ELF-1 (cell line): ENCODE measurements at regions not wholly inside any gene's neighbourhood (a gene's known extent, or its start where the extent isn't known, plus 50 kb on each side); places are given as distances from the start of the nearest gene placed in this dataset.

Experiments used
- DNase-seq: peaks from one replicate; pipeline ENCODE4 v3.0.0-alpha.2; 2016; ENCODE audit warnings: low read depth, low spot score

DNA sequence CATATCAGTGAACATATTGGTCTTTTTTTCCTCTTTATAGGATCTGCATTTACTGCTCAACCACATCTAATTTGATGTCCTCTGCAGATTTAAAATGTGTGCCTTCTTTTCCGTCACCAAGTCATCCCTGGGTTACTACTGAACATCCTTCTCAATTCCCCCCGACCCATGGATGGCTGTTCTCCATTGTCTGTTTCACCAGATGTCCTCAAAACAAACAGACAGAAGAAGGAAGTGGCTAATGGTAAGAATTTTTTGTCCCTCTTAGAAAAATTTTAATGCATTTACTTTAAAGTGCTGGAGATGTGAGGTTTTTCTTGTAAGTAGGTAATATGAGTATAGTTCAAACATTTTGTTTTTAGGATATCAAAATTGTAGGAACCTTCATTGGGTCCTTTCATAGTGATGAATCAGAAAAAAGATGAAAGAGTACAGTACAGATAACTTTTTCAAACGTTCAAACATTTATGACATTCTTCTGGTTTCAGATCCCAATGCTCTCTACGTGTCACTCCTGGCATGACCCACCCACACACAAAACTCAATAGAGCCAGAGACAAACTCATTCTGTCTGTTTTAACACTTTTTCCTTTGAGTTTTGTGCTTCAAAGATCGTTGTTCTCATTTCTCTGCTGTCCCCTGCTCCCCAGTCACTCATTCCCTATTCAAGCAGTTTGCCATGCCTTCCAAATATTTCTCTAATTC lies 276.4 kb downstream of the PRL start:
- DNase-seq = no peak

DNA sequence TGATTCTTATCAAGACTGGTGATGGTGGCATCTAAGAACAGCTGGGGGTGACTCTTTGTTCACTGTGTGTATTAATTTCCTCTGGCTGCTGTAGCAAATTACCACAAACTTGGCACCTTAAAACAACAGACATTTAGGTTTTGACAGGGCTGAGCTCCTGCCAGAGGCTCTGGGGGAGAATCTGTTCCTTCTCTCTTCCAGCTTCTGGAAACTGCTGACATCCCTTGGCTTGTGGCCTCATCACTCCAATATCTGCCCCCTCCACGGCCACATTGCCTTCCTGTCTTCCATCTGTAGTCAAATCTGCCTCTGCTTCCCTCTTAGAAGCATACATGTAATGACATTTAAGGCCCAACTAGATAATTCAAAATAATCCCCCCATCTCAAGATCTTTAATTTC lies 274.9 kb downstream of the PRL start:
- no peak for DNase-seq

DNA sequence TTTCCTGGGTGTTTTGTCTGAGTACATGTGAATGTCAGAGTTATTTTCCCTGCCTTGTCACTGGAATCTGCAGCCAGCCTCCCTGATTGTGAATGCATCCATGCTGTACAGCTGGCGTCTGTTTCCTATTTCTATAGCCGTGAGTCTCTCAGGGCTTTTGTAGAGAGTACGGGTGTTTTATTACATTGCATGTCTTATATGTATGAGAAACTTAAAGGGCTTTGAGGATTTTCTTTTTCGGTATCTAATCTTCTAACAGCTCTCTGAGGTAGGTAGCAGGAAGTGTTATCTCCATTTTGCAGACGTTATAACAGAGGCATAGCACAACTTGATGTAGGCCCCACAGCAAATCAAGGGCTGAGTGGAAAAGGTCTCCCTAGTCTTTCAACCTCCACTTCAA lies 272.9 kb downstream of the PRL start:
- no peak for DNase-seq

DNA sequence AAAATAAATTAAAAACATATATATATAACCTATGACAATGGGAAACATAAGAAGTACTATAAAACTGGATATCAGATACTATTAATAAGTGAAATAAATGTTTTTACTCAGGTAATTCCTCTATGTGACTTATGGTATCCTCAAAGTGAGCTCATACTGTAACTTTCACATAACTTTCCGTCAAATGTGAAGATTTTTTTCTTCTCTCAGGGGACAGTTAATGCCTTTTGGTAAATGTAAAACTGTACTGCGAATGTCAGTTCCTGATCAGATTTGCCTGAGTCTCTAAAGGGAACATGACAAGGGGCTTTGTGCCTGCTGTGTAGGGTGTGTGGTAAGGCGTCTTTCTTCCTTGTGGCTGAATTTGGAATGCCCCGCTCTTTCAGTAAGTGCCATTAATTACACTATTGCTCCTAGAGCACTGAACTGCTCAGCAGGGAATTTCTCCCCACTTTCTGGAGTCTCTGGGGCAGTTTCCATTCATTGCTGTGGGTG lies 271.8 kb downstream of the PRL start:
- no peak for DNase-seq

DNA sequence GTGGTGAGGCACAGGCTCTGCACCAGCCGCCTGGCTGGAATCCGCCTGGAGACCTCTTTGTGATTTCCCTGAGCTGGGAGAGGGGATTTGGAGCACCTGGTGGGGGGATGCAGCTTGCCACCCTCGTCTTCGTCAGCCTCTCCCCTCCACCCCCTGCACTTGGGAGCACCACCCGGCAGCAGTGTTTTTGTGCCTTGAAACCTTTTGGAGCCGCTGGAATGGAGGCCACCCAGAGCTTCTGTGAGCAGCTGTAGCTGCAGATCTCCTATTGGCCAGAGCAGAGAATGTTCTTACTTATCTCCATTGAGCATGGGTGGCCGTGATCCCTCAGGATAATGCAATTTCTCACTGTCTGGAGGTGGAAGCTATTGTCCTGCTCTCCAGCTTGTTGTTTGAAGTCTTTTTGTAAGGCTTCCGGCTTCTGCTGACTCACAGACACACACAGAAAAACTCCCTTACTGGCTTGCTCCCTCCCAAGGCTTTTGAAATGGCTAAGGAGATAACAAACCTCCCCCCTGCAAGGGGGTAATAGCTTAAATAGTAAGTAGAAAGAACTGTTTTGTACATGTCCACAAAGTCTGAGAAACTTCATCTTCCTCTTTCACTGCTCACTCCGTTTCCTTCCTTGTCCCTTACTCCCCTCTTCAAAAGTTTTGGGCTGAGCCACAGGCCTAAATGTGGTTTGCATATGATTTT lies 271.2 kb downstream of the PRL start:
- DNase-seq = peak; percentile 91

DNA sequence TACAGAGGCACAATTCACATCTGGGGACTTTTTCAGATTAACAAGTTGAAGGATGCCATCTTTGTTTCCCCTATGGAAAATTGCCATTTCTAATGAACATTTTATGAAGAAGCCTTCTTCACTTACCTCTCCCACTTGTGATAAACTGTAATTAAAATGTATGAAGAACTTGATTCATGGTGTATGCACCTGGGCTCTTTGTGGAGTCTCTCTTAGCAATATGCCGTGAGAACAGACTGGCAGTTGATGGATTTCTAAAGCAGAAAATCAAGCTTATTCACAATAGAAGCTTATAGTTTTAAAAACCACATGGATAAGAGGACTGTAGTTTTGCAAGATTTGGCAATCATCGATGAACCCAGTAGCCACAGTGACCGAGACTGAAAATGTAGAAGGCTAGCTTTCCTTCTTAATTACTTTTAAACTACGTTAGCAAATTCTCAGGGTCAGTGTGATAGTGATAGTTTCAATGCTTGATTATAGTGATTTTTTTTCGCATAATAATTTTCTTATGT lies 270.6 kb downstream of the PRL start:
- no peak for DNase-seq

DNA sequence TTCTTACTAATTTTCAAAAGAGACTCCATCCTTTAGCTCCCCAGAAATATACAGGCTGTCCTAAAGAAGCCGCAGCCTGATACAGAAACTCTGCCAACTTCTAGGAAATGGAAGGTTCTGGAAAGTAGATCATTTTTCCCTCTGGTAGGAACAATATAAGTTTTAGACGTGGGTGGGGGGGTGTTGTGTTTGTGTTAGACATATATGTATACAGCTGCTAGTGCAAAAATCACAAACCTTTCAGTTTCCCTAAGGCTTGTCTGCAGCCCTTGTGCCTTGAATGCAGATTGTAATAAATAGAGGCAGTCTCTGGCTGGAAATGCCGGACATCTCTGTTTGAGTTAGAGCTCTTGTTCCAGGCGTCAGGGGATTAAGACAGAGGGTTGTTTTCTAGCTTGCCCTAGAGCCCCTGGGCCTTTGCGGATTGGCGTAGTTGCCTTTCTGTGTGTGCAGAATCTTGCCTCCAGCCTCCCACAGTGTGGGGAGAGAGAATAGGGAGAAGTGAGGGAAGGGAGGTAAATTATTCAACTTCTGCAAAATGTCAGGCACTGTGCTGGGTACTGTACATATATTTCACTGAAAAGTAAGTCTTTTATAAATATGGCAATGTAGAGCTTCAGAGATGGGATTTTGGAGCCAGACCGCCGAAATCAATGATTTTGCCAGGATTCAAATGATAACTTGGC lies 269.7 kb downstream of the PRL start:
- peak; percentile 56 for DNase-seq

DNA sequence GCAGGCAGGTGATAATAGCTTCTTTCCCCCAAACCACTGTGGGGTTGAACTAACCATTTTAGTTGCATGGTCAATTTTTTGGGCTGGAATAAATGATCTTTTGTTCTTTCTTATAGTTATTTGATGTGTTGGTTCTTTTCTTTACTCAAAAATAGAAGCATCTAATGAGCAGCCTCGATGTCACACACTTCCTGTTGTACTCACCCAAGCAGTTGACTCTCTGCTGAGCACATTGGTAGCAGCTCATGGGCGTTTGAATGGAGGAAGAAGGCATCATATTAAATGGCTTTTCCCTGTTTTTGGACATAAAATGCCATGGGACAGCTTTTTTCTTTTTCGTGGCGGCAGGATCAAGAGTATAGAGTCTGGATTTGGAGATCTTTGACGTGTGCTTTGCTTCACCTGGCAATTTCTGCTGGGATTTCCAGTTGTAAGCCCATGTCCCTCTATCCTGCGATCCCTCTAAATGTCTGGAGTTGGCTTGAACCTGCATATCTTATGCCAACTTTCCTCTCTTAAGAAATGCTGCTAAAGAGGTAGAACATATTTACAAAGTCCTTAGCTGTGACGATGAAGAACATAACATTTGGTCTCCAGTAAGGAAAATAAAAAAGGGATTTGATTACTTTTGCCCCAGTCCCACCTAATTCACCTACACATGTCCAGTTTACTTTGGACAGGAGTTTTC lies 268.3 kb downstream of the PRL start:
- DNase-seq = no peak

DNA sequence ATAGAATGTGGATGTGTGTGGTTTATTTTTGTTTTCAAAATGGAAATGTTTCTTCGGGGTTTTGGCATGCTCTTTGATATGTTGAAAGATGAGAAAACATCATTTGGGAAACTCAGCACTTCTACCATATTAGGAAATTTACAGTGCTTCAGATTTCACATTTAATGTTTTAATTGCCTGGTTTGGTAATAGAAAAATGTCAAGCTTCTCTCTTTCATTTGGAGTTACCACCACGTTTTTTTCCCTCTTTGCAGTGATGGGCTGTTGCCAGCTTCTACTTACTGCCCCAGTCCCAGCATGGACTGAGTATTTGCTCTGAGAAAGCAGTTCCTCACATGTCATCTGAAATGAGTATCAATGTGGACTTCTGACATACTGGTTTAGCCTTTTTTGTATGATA lies 267.7 kb downstream of the PRL start:
- DNase-seq = no peak

DNA sequence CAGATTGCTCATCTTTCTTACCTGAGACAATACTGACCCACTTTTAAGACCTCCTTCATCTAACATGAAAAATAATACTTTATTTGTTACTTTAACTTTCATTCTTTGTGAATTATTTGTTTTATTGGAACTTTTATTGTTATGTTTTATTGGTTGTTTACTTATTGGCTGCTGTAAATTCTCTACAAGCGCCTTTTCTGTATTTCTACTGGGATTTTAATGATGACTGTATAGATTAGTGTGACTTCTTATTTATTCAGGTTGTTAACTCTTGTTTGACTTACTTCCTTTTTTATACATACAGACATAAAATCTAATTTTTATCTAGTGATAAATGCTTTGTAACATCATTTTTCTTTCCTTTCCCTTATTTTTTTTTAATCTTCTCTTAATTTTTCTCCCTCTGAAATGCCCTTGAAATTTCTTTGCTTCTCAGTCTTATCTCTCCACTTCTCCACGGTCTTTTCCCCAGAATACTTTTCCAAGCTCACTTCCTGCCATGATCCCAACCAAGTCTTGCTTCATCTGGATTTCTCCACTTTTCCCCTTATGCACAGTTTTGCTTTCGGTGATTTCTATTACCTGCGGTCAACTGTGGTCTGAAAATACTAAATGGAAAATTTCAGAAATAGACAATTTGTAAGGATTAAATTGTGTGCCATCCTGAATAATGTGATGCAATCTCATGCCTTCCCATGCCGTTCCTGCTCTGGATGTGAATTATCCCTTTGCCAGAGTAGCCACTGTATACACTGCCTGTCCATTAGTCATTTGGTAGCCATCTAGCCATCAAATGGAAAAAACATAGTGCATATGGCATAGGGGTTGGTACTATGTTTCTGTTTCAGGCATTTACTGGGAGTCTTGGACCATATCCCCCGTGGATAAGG lies 265.9 kb downstream of the PRL start:
- DNase-seq = no peak

DNA sequence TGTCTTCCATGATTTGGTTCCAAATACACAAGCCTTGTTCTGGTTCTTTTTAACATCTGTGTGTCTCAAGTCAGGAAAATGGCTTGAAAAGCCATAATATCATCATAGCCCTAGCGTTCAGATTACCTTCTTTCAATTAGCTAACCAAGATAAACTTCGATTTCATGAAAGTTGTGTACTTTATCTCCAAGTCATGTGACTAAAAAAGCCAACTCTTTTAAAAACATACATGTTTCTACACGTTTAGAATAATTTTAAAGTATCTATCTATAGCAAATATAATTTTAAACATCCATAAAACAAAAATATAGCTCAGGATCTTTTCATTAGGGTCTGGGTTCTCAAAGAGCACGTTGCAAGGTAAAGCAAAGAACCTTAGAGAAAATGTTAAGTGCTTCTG lies 261.1 kb downstream of the PRL start:
- no peak for DNase-seq

DNA sequence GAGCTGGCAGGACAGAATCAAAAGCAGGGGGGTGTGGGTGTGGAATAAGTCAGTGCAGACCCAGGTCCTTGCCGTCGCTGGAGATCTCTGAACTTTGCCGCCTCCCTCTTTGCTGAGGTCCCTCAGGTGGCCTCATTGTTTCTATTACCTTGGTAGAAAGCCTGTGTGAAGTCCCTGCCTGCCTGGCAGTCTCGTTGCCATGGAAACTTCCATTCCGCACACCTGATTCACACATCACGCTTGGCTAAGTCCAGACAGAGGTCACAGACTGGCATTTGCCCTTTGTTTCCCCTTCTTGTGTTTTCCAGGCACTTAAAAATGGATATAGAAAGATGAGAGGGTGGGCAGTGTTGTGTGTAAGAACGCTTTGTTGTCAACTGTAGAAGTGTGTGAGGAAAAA lies 260.6 kb downstream of the PRL start:
- DNase-seq = peak; percentile 60

DNA sequence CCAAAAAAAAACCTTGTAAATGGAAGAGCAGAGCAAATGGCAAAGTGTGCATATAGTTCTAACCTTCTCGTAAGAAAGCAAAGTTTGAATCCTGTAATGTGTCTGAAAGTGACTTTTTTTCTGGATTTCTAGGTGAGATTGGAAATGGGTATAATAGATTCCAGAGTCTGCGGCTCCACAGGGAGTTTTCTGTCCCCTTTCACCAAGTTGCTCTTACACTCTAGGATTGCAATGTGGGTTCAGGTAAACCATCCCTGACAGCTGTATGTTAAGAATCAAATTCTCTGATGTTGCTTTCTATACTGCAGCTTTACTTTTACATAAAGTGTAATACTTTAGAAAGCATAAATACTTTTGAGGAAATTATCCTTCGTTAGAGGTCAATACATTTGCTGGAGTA lies 260.1 kb downstream of the PRL start:
- no peak for DNase-seq

DNA sequence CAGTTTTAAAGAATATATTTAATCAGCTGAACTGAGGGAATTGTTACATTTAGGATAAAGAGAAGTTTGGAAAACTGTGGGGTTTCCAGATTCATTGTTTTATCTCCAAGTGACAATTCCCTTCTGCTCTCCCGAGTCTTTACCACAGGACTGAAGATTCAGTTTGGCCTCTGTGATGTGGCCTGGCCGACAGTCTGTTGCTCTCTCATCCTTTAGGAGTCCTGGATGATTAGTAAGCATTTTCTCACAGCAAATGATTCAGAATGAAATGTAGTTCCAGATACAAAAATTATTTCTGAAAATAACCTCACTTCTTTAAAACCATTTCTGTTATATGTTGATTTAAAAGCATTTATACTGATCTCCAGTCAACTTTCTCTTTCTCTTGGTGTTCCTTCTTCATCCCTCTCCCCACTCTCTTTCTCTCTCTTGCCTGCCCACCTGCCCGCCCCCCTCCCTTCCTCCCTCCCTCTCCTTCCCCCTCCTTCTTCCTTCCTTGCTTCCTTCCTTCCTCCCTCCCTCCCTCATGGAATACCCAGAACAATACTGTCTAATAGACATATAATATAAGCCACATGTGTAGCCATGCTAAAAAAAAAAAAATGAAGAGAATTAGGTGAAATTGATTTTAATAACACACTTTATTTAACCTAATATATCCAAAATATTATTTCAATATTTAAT lies 254.9 kb downstream of the PRL start:
- DNase-seq = no peak

DNA sequence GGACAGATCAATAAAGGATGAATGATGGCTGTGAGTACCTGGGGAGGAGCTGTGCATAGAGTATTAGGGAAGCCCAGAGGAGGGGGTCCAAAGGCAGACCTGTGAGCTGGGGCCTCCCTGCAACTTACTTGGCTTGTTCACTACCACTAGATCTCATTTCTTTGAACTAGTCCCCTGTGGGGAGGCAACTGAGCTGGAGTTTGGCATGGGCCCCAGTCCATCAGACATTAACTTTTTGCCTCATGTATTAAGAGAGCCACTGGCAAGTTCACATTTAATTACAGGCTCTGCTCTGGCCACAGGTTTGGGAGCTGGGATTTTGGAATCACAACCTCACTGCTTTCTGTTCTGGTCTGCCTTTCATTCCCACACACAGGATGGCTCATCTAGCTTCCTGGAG lies 254.1 kb downstream of the PRL start:
- no peak for DNase-seq

DNA sequence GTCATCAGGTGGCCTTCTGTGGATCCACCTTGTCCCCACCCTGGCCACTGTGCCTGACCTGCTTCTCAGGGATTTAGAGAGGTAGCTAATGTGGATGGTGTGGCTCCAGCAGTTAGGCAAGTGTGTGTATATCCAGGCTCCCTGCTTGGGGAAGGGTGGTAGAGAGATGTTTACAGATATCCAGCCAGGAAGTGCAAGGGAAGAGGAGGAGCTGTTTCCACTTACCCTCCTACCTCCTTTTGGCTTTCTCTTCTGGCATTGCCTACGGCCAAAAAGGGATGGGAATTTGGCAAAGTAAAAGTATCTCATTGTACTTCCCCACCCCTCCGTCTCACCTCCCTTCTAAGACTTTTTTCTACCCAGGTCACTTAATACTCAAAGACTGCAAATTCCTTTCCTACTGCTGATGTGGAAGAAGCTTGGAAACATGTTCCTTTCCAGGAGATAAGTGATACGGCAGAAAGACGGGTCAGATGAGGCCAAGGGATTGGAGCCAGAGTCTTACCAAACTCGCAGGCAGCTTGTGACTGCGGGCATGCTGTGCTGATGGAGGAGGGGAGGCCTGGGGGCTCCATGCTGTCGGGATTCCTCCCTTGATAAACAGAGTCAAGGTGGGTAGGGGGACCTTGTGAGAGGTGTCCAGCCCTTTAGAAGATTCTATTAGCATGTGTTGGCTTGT lies 253.4 kb downstream of the PRL start:
- peak; percentile 66 for DNase-seq

DNA sequence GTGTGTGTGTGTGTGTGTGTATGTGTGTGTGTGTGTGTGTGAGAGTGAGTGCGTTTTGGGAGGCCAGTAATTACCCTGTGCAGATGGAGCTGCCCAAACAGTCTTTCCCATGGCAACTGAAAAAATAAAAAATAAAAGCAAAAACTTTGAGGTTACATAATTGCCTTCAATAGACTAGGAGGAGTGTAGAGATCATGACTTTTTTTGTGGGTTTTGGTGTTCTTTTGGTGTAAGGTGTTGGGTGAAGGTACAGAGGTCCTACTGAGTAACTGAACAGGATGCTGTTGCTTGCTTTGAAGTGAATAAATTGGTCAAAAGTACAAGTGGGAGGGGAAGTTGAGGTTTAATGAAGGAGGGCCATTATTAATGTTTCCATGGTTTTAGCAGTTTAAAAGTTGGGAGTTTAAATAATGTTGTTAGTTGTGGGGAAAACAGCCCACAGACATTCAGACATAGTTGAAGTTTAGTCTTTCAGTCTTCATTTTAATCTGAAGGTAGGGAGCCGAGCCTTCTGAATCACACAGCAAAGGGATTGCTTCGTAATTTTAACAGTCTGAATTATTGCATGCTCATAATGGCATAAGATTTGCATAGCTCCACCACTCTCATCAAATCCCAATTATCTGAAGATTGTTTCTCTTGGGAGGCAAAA lies 251.4 kb downstream of the PRL start:
- no peak for DNase-seq

DNA sequence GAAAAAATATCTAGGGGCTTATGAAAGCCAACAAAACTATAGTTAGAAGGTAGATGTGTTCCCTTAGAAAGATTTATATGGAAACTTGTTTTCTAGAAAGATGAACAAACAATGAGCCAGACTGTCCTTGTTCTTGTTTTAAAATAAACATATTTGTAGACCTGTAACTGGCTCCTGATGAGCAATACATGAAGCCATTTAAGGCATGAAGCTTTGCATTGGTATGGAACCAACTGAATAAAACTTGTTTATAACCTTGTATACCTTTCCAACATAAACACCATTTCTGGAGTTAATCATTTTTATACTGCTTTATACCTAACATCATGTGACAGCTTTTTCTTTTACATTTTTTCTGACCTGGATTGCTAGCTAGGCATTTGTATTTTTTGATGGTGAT lies 247.8 kb downstream of the PRL start:
- no peak for DNase-seq

DNA sequence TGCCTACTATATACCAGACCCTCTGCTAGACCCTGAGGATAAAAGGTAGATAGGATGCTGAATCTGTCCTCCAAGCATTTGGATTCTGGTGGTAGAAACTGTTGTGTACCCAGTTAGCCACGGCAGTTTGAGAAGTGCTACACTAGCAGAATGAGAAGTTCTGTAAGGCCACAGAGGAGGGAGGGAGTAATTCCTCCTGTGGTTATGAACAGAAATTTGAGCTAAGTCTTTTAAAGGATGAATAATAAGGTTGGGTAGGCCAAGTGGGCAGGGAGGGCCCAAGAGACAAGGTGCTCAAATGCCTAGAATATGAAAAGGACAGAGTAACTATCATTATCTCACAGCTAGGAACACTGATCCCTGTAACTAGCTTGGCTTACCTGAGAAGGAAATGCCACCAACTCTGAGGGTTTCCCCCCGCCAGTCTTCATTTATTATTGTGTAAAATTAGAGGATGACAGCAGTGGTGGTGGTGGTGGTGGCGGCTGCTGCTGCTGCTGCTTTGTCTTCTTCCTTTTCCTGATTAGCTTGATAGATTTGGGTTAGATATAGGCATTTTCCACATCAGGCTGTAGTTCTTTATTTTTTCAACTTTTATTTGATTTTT lies 243.3 kb downstream of the PRL start:
- no peak for DNase-seq
